GM18873 (cell line): ENCODE measurements at regions not wholly inside any gene's neighbourhood (a gene's known extent, or its start where the extent isn't known, plus 50 kb on each side); places are given as distances from the start of the nearest gene placed in this dataset.

Experiments
- ATAC-seq: cut with Tn5 transposase; IDR thresholded peaks from one replicate; pipeline ENCODE4 v1.9.1; 2021; ENCODE audit warnings: mild to moderate bottlenecking, moderate library complexity, moderate number of reproducible peaks; ENCODE audit not compliant: unreplicated experiment, low FRiP score

GRCh38 chr2:136226903-136227302, 109.0 kb upstream of the CXCR4 start:
- no peak for ATAC-seq

- ATAC-seq: no peak
Measured at GRCh38 chr2:136225950-136226835, 108.2 kb upstream of the CXCR4 start.

GRCh38 chr2:136223274-136223673, 105.3 kb upstream of the CXCR4 start:
- no peak for ATAC-seq

GRCh38 chr2:136222862-136223261, 104.9 kb upstream of the CXCR4 start:
- ATAC-seq: no peak

- no peak for ATAC-seq
Measured at GRCh38 chr2:136221026-136221425, 103.1 kb upstream of the CXCR4 start.

GRCh38 chr2:136219963-136220362, 102.0 kb upstream of the CXCR4 start:
- ATAC-seq: no peak

GRCh38 chr2:136219341-136219740, 101.4 kb upstream of the CXCR4 start:
- ATAC-seq: no peak

GRCh38 chr2:136217996-136218395, 100.0 kb upstream of the CXCR4 start:
- peak; percentile 73 for ATAC-seq

GRCh38 chr2:136215908-136216472, 98.0 kb upstream of the CXCR4 start:
- no peak for ATAC-seq

- ATAC-seq: no peak
Measured at GRCh38 chr2:136215449-136215848, 97.5 kb upstream of the CXCR4 start.

GRCh38 chr2:136214307-136215200, 96.6 kb upstream of the CXCR4 start:
- ATAC-seq: no peak

- no peak for ATAC-seq
Measured at GRCh38 chr2:136213836-136214235, 95.9 kb upstream of the CXCR4 start.

GRCh38 chr2:136212426-136213378, 94.8 kb upstream of the CXCR4 start:
- peak; percentile 78 for ATAC-seq

GRCh38 chr2:136211701-136212100, 93.8 kb upstream of the CXCR4 start:
- ATAC-seq: no peak

- ATAC-seq: no peak
Measured at GRCh38 chr2:136210822-136211221, 92.9 kb upstream of the CXCR4 start.

GRCh38 chr2:136210455-136210805, 92.5 kb upstream of the CXCR4 start:
- no peak for ATAC-seq

GRCh38 chr2:136209561-136210454, 91.9 kb upstream of the CXCR4 start:
- no peak for ATAC-seq

- ATAC-seq: no peak
Measured at GRCh38 chr2:136208682-136209420, 90.9 kb upstream of the CXCR4 start.
